H9 (cell line): ENCODE measurements at regions not wholly inside any gene's neighbourhood (a gene's known extent, or its start where the extent isn't known, plus 50 kb on each side); places are given as distances from the start of the nearest gene placed in this dataset.

Experiments used
- DNase-seq: peaks from one replicate; pipeline ENCODE4 v3.0.0-alpha.2; 2017
- H2AFZ ChIP-seq: one replicate; pipeline ENCODE4 v1.6.1; 2013; ENCODE audit warnings: mild to moderate bottlenecking, low read length, control low read depth, moderate library complexity
- H2AK5ac ChIP-seq: 2 replicates; pipeline ENCODE4 v1.6.1; 2013; ENCODE audit warnings: low read length, control low read depth, mixed read lengths; ENCODE audit not compliant: insufficient read length
- H2BK120ac ChIP-seq: one replicate; pipeline ENCODE4 v1.6.1; 2013; ENCODE audit warnings: low read depth, mild to moderate bottlenecking, low read length, control low read depth, inconsistent platforms; ENCODE audit not compliant: poor library complexity, severe bottlenecking
- H2BK12ac ChIP-seq: 2 replicates; pipeline ENCODE4 v1.6.1; 2013; ENCODE audit warnings: low read length, control low read depth, mixed read lengths, low read depth; ENCODE audit not compliant: insufficient read length
- H2BK15ac ChIP-seq: 2 replicates; pipeline ENCODE4 v1.6.1; 2013; ENCODE audit warnings: low read depth, low read length, control low read depth
- H2BK20ac ChIP-seq: one replicate; pipeline ENCODE4 v1.6.1; 2013; ENCODE audit warnings: low read depth, mild to moderate bottlenecking, low read length, control low read depth, inconsistent platforms; ENCODE audit not compliant: poor library complexity, severe bottlenecking
- H2BK5ac ChIP-seq: 2 replicates; pipeline ENCODE4 v1.6.1; 2013; ENCODE audit warnings: low read length, control low read depth, mixed read lengths; ENCODE audit not compliant: insufficient read length
- H3K14ac ChIP-seq: 2 replicates; pipeline ENCODE4 v1.6.1; 2013; ENCODE audit warnings: low read length, control low read depth; ENCODE audit not compliant: insufficient read depth
- H3K18ac ChIP-seq: 2 replicates; pipeline ENCODE4 v1.6.1; 2013; ENCODE audit warnings: low read depth, mild to moderate bottlenecking, mixed read lengths, low read length, control low read depth; ENCODE audit not compliant: insufficient read length
- H3K23ac ChIP-seq: 2 replicates; pipeline ENCODE4 v1.6.1; 2013; ENCODE audit warnings: low read length, control low read depth, mixed read lengths, low read depth; ENCODE audit not compliant: insufficient read length
- H3K23me2 ChIP-seq: 2 replicates; pipeline ENCODE4 v1.6.1; 2013; ENCODE audit warnings: low read depth, mild to moderate bottlenecking, mixed read lengths, low read length, control low read depth; ENCODE audit not compliant: insufficient read length, poor library complexity, severe bottlenecking
- H3K27ac ChIP-seq: 2 replicates; pipeline ENCODE4 v1.5.1; 2013; ENCODE audit warnings: low read length, control low read depth, mixed read lengths, low read depth; ENCODE audit not compliant: insufficient read length
- H3K27me3 ChIP-seq: 2 replicates; pipeline ENCODE4 v1.6.1; 2013; ENCODE audit warnings: low read length, control low read depth, inconsistent platforms; ENCODE audit not compliant: insufficient read depth
- H3K4ac ChIP-seq: 2 replicates; pipeline ENCODE4 v1.6.1; 2013; ENCODE audit warnings: low read depth, mild to moderate bottlenecking, control low read depth, inconsistent platforms, low read length, moderate library complexity
- H3K4me1 ChIP-seq: 2 replicates; pipeline ENCODE4 v1.6.1; 2013; ENCODE audit warnings: low read length, control low read depth, inconsistent platforms; ENCODE audit not compliant: insufficient read depth
- H3K4me2 ChIP-seq: 2 replicates; pipeline ENCODE4 v1.6.1; 2013; ENCODE audit warnings: low read length, control low read depth, mixed read lengths; ENCODE audit not compliant: insufficient read length, insufficient read depth
- H3K56ac ChIP-seq: 2 replicates; pipeline ENCODE4 v1.6.1; 2013; ENCODE audit warnings: low read depth, mild to moderate bottlenecking, mixed read lengths, low read length, control low read depth; ENCODE audit not compliant: insufficient read length
- H3K79me1 ChIP-seq: 2 replicates; pipeline ENCODE4 v1.6.1; 2013; ENCODE audit warnings: low read depth, mild to moderate bottlenecking, moderate library complexity, low read length, control low read depth, inconsistent platforms; ENCODE audit not compliant: insufficient read depth, poor library complexity, severe bottlenecking
- H3K79me2 ChIP-seq: 2 replicates; pipeline ENCODE4 v1.6.1; 2013; ENCODE audit warnings: low read length, control low read depth, inconsistent platforms; ENCODE audit not compliant: insufficient read depth
- H3K9ac ChIP-seq: 2 replicates; pipeline ENCODE4 v1.6.1; 2013; ENCODE audit warnings: low read length, control low read depth, mixed read lengths; ENCODE audit not compliant: insufficient read length; ENCODE audit errors: extremely low read depth
- H3K9me3 ChIP-seq: one replicate; pipeline ENCODE4 v1.6.1; 2013; ENCODE audit warnings: low read depth, low read length, inconsistent platforms; ENCODE audit not compliant: control insufficient read depth
- H3T11ph ChIP-seq: one replicate; pipeline ENCODE4 v1.6.1; 2013; ENCODE audit warnings: mild to moderate bottlenecking, low read length, control low read depth, inconsistent platforms
- H4K20me1 ChIP-seq: one replicate; pipeline ENCODE4 v1.6.1; 2013; ENCODE audit not compliant: control insufficient read depth, insufficient read length, insufficient read depth
- H4K5ac ChIP-seq: 2 replicates; pipeline ENCODE4 v1.6.1; 2013; ENCODE audit warnings: low read depth, mild to moderate bottlenecking, mixed read lengths, low read length, control low read depth; ENCODE audit not compliant: insufficient read length
- H4K8ac ChIP-seq: replicated peaks from 2 replicates; pipeline ENCODE4 v1.6.1; 2013; ENCODE audit warnings: low read length, control low read depth, mixed read lengths, low read depth; ENCODE audit not compliant: insufficient read length
- H4K91ac ChIP-seq: 2 replicates; pipeline ENCODE4 v1.6.1; 2013; ENCODE audit warnings: low read depth, mild to moderate bottlenecking, moderate library complexity, mixed read lengths, low read length, control low read depth; ENCODE audit not compliant: insufficient read length
- H3K27ac Mint-ChIP-seq, 3 experiments: 2 replicates in 2 of 3; 3 replicates in 1 of 3; pipeline ENCODE4 v1.8.0; 2020 to 2021; ENCODE audit warnings: mixed read lengths in 3 of 3, mild to moderate bottlenecking in 1 of 3, moderate library complexity in 1 of 3
- H3K27me3 Mint-ChIP-seq: 2 replicates; pipeline ENCODE4 v1.8.0; 2021; ENCODE audit warnings: low read depth, mild to moderate bottlenecking, moderate library complexity, mixed read lengths
- H3K36me3 Mint-ChIP-seq, 3 experiments: 2 replicates in 2 of 3; 3 replicates in 1 of 3; pipeline ENCODE4 v1.8.0; 2020 to 2021; ENCODE audit warnings: low read depth in 3 of 3, mixed read lengths in 3 of 3; ENCODE audit not compliant: insufficient read depth in 1 of 3
- H3K4me1 Mint-ChIP-seq, 2 experiments: 2 replicates each; pipeline ENCODE4 v1.8.0; 2020; ENCODE audit warnings: mixed read lengths in 2 of 2
- H3K4me3 Mint-ChIP-seq, 2 experiments: 2 replicates in 1 of 2; 3 replicates in 1 of 2; pipeline ENCODE4 v1.8.0; 2020 to 2021; ENCODE audit warnings: mild to moderate bottlenecking in 2 of 2, mixed read lengths in 2 of 2, moderate library complexity in 1 of 2
- H3K9me3 Mint-ChIP-seq, 2 experiments: 2 replicates in 1 of 2; 3 replicates in 1 of 2; pipeline ENCODE4 v1.8.0; 2020; ENCODE audit warnings: mild to moderate bottlenecking in 2 of 2, mixed read lengths in 2 of 2, moderate library complexity in 1 of 2
- CTCF ChIP-seq: fragments of 200-600 bp; sonication (generic); conservative IDR thresholded peaks from 3 replicates; pipeline ENCODE4 v1.8.0; 2021; ENCODE audit warnings: antibody characterized with exemption, mild to moderate bottlenecking
- WGBS: extraction: QIAGEN DNeasy Blood & Tissue Kit; methylation state at CpG from one replicate; pipeline ENCODE4 v1.1.7; 2013; ENCODE audit warnings: missing lambda C conversion rate, low lambda C conversion rate, mixed read lengths; ENCODE audit not compliant: insufficient read length; ENCODE audit errors: extremely low coverage; 5-methylcytosine and 5-hydroxymethylcytosine counted together

- Histone ChIP-seq H3K4ac (no peak overlapping the region), H3K27me3 (no peaks in the 10 kb centered on the region), H3K4me2 (no peak overlapping the region), H4K91ac (no peak overlapping the region), H3K79me2 (no peaks in the 10 kb centered on the region), H3K9me3 (no peaks in the 10 kb centered on the region), H4K5ac (no peak overlapping the region), H3K9ac (no peak overlapping the region), H2BK120ac (no peak overlapping the region), H2BK20ac (no peak overlapping the region), H3K18ac (no peak overlapping the region), H3K27ac (no peak overlapping the region), H3K79me1 (no peaks in the 10 kb centered on the region), H3K23me2 (no peaks in the 10 kb centered on the region), H2BK12ac (no peak overlapping the region), H3K56ac (no peak overlapping the region), H2AFZ (no peak overlapping the region), H4K20me1 (no peaks in the 10 kb centered on the region), H4K8ac (no peak overlapping the region), H2BK5ac (no peak overlapping the region), H2BK15ac (no peak overlapping the region), H3K14ac (no peak overlapping the region), H3K4me1 (no peaks in the 10 kb centered on the region), H3K23ac (no peak overlapping the region), H3T11ph (no peak overlapping the region), H2AK5ac (no peak overlapping the region)
- Mint-ChIP-seq H3K36me3 (peaks cover 4 to 13% (median 11%) of the 10 kb centered on the region in 3 experiments; a peak in 6 of 7 replicates), H3K27ac (no peak overlapping the region), H3K9me3 (peaks cover 62% of the 10 kb centered on the region in 2 experiments), H3K4me1 (peaks cover 0 to 3% of the 10 kb centered on the region in 2 experiments; a peak in 1 of 4 replicates), H3K27me3 (no peaks in the 10 kb centered on the region), H3K4me3 (no peak overlapping the region)
- no peak for DNase-seq
- TF ChIP-seq CTCF: no peak
- no CpG with 5 or more reads among the region's 10 CpGs for WGBS
These were observed 66.3 kb upstream of the FAM9C start for GRCh38 chrX:13110433-13111324.
